H1 (cell line): ENCODE measurements at regions not wholly inside any gene's neighbourhood (a gene's known extent, or its start where the extent isn't known, plus 50 kb on each side); places are given as distances from the start of the nearest gene placed in this dataset.

Experiments
- CTCF ChIA-PET: fragments of 300-600 bp; sonication (Branson Sonifier 250); formaldehyde crosslinking; loops from one replicate; lab custom pipeline; 2021; ENCODE audit not compliant: partially characterized antibody; lab: Charles Lee
- POLR2A ChIA-PET: fragments of 300-600 bp; sonication (Branson Sonifier 250); formaldehyde crosslinking; loops from one replicate; lab custom pipeline; 2021; ENCODE audit warnings: inconsistent platforms; ENCODE audit not compliant: partially characterized antibody; lab: Charles Lee
- DNase-seq, 2 experiments: peaks; one replicate each; pipeline versions ENCODE4 v3.0.0 to v3.0.0-alpha.2; 2010 to 2022; ENCODE audit warnings: low spot score in 2 of 2, low read depth in 1 of 2, mixed read lengths in 1 of 2
- FAIRE-seq: peaks from 2 replicates; lab custom pipeline; 2011; peaks lifted over from hg19 to GRCh38; lab: Jason Lieb, UNC
- H2AFZ ChIP-seq: 2 replicates; pipeline ENCODE4 v1.8.1; 2012; ENCODE audit warnings: low read length, inconsistent platforms
- H2AK5ac ChIP-seq: 2 replicates; pipeline ENCODE4 v1.6.1; 2013; ENCODE audit warnings: low read depth, low read length
- H2BK120ac ChIP-seq: replicated peaks from 2 replicates; pipeline ENCODE3; 2013; ENCODE audit warnings: low read depth, low read length, inconsistent platforms
- H2BK12ac ChIP-seq: 2 replicates; pipeline ENCODE4 v1.6.1; 2013; ENCODE audit warnings: low read depth, low read length
- H2BK15ac ChIP-seq: 2 replicates; pipeline ENCODE4 v1.6.1; 2013; ENCODE audit warnings: low read length
- H2BK20ac ChIP-seq: 2 replicates; pipeline ENCODE4 v1.6.1; 2013; ENCODE audit warnings: low read length
- H2BK5ac ChIP-seq: 2 replicates; pipeline ENCODE4 v1.6.1; 2013; ENCODE audit warnings: low read depth, low read length
- H3K14ac ChIP-seq: 2 replicates; pipeline ENCODE4 v1.6.1; 2013; ENCODE audit warnings: inconsistent platforms; ENCODE audit not compliant: insufficient read length
- H3K18ac ChIP-seq: 2 replicates; pipeline ENCODE4 v1.6.1; 2013; ENCODE audit warnings: low read length; ENCODE audit errors: extremely low read depth
- H3K23ac ChIP-seq: 2 replicates; pipeline ENCODE4 v1.6.1; 2013; ENCODE audit warnings: inconsistent platforms; ENCODE audit not compliant: insufficient read length
- H3K23me2 ChIP-seq: 2 replicates; pipeline ENCODE4 v1.6.1; 2013; ENCODE audit warnings: low read depth, low read length
- H3K27ac ChIP-seq: 2 replicates; pipeline ENCODE4 v1.6.1; 2011; ENCODE audit warnings: low read depth, low read length, inconsistent platforms
- H3K27me3 ChIP-seq, 4 experiments: replicated peaks in 1 of 4; 1 replicate in 1 of 4; 2 replicates in 3 of 4; pipeline versions ENCODE4 v1.6.1 to v1.8.1; 2011 to 2013; ENCODE audit warnings: low read length in 3 of 4, mild to moderate bottlenecking in 3 of 4, inconsistent platforms in 2 of 4, mixed read lengths in 2 of 4, moderate library complexity in 1 of 4; ENCODE audit not compliant: control insufficient read depth in 3 of 4, insufficient read depth in 3 of 4; ENCODE audit errors: extremely low read depth in 1 of 4
- H3K36me3 ChIP-seq, 4 experiments: 2 replicates each; pipeline versions ENCODE4 v1.6.1 to v1.8.1; 2011 to 2013; ENCODE audit warnings: mild to moderate bottlenecking in 4 of 4, low read length in 3 of 4, moderate library complexity in 2 of 4, control low read depth in 1 of 4, inconsistent platforms in 1 of 4; ENCODE audit not compliant: insufficient read depth in 4 of 4, control insufficient read depth in 2 of 4
- H3K4ac ChIP-seq: replicated peaks from 2 replicates; pipeline ENCODE3; 2013; ENCODE audit warnings: low read length, low read depth, mixed read lengths, inconsistent platforms; ENCODE audit not compliant: insufficient read length
- H3K4me1 ChIP-seq, 4 experiments: replicated peaks in 1 of 4; 1 replicate in 1 of 4; 2 replicates in 3 of 4; pipeline versions ENCODE4 v1.6.1 to v1.8.1; 2011 to 2013; ENCODE audit warnings: low read length in 3 of 4, inconsistent platforms in 2 of 4, mixed read lengths in 1 of 4; ENCODE audit not compliant: insufficient read depth in 4 of 4, control insufficient read depth in 3 of 4
- H3K4me2 ChIP-seq, 2 experiments: 2 replicates each; pipeline versions ENCODE4 v1.6.1 to v1.8.1; 2011 to 2013; ENCODE audit warnings: low read depth in 2 of 2, low read length in 2 of 2, control low read depth in 1 of 2, inconsistent platforms in 1 of 2, mild to moderate bottlenecking in 1 of 2; ENCODE audit not compliant: insufficient read depth in 1 of 2
- H3K4me3 ChIP-seq, 4 experiments: fragments of 200-600, 300-600 bp in 1 of 4; sonication (generic), shearing (Covaris generic), sonication (Bioruptor Twin) in 1 of 4; 2 replicates each; pipeline versions ENCODE4 v1.5.1 to v1.8.1; 2011 to 2016; ENCODE audit warnings: low read length in 4 of 4, low read depth in 3 of 4, control low read depth in 2 of 4, inconsistent platforms in 2 of 4, mild to moderate bottlenecking in 2 of 4, mixed read lengths in 1 of 4, moderate library complexity in 1 of 4; ENCODE audit not compliant: insufficient read depth in 2 of 4; ENCODE audit errors: extremely low read depth in 1 of 4
- H3K56ac ChIP-seq: replicated peaks from 2 replicates; pipeline ENCODE3; 2013; ENCODE audit warnings: low read depth, mild to moderate bottlenecking, mixed read lengths, low read length, inconsistent platforms; ENCODE audit not compliant: insufficient read length
- H3K79me1 ChIP-seq: 2 replicates; pipeline ENCODE4 v1.6.1; 2013; ENCODE audit warnings: low read depth, low read length, control low read depth
- H3K79me2 ChIP-seq, 2 experiments: 2 replicates each; pipeline versions ENCODE4 v1.6.1 to v1.8.1; 2012 to 2013; ENCODE audit warnings: low read length in 2 of 2, mild to moderate bottlenecking in 2 of 2, inconsistent platforms in 1 of 2; ENCODE audit not compliant: insufficient read depth in 2 of 2, control insufficient read depth in 1 of 2
- H3K9ac ChIP-seq, 4 experiments: replicated peaks in 1 of 4; 1 replicate in 1 of 4; 2 replicates in 3 of 4; pipeline versions ENCODE4 v1.6.1 to v1.8.1; 2011 to 2013; ENCODE audit warnings: low read depth in 3 of 4, low read length in 3 of 4, control low read depth in 2 of 4, mild to moderate bottlenecking in 2 of 4, moderate library complexity in 2 of 4, inconsistent platforms in 1 of 4; ENCODE audit errors: extremely low read depth in 1 of 4
- H3K9me3 ChIP-seq, 2 experiments: 2 replicates each; pipeline versions ENCODE4 v1.6.1 to v1.8.1; 2012 to 2013; ENCODE audit warnings: mild to moderate bottlenecking in 2 of 2, moderate library complexity in 2 of 2, control low read depth in 1 of 2, inconsistent platforms in 1 of 2, low read depth in 1 of 2, low read length in 1 of 2, mixed read lengths in 1 of 2; ENCODE audit not compliant: insufficient read depth in 2 of 2
- H4K20me1 ChIP-seq, 2 experiments: replicated peaks in 1 of 2; 2 replicates each; pipeline versions ENCODE3 to v1.8.1; 2011 to 2013; ENCODE audit warnings: inconsistent platforms in 2 of 2, low read length in 2 of 2, mild to moderate bottlenecking in 1 of 2; ENCODE audit not compliant: insufficient read depth in 2 of 2, control insufficient read depth in 1 of 2
- H4K5ac ChIP-seq: 2 replicates; pipeline ENCODE4 v1.6.1; 2013; ENCODE audit warnings: low read length, low read depth, mixed read lengths, inconsistent platforms; ENCODE audit not compliant: insufficient read length
- H4K8ac ChIP-seq: 2 replicates; pipeline ENCODE4 v1.8.0; 2013; ENCODE audit warnings: mild to moderate bottlenecking, moderate library complexity, low read length, inconsistent platforms; ENCODE audit not compliant: insufficient read depth; ENCODE audit errors: extremely low read depth
- H4K91ac ChIP-seq: replicated peaks from 2 replicates; pipeline ENCODE3; 2013; ENCODE audit warnings: low read length, mixed read lengths, inconsistent platforms; ENCODE audit not compliant: insufficient read length
- USF2 ChIP-seq: IDR thresholded peaks from 2 replicates; pipeline ENCODE4 v1.6.1; 2011; ENCODE audit warnings: low read length, improper control_type of control experiment
- WGBS, 2 experiments: shearing (Covaris generic) in 1 of 2; methylation state at CpG; one replicate each; pipeline versions ENCODE4 v1.1.6 to v1.1.7; 2013 to 2015; ENCODE audit warnings: low lambda C conversion rate in 2 of 2, mixed read lengths in 2 of 2, inconsistent platforms in 1 of 2, low coverage in 1 of 2, missing lambda C conversion rate in 1 of 2; ENCODE audit not compliant: insufficient replicate concordance in 2 of 2, insufficient coverage in 1 of 2, insufficient read length in 1 of 2; ENCODE audit errors: extremely low coverage in 1 of 2, missing lambda C conversion rate in 1 of 2; 5-methylcytosine and 5-hydroxymethylcytosine counted together

GRCh38 chr10:29756451-29756850, 121.7 kb upstream of the SVIL start:
- Histone ChIP-seq H3K9me3 (no peaks in the 10 kb centered on the region), H3K23ac (no peak overlapping the region), H3K18ac (no peak overlapping the region), H3K4me1 (no peaks in the 10 kb centered on the region), H4K8ac (no peak overlapping the region), H2AFZ (no peak overlapping the region), H2BK5ac (no peak overlapping the region), H2BK12ac (no peak overlapping the region), H3K23me2 (no peaks in the 10 kb centered on the region), H2AK5ac (no peak overlapping the region), H2BK15ac (no peak overlapping the region), H3K4me3 (no peak overlapping the region), H3K9ac (no peak overlapping the region), H3K14ac (no peak overlapping the region), H3K27me3 (no peaks in the 10 kb centered on the region), H3K4ac (no peak overlapping the region), H3K79me1 (no peaks in the 10 kb centered on the region), H3K79me2 (no peaks in the 10 kb centered on the region), H3K56ac (no peak overlapping the region), H3K36me3 (no peaks in the 10 kb centered on the region), H2BK120ac (no peak overlapping the region), H4K20me1 (no peaks in the 10 kb centered on the region), H3K4me2 (no peak overlapping the region), H4K5ac (no peak overlapping the region), H2BK20ac (no peak overlapping the region), H3K27ac (no peak overlapping the region), H4K91ac (no peak overlapping the region)
- POLR2A ChIA-PET, result no interaction called here
- CTCF ChIA-PET, result interaction anchor here (0.8 to 2.7 kb wide), 2 partner anchors 10 to 241 kb away, joined by 4 to 6 read pairs; no protein-coding TSS in a partner anchor
- no peak for FAIRE-seq
- 97% methylated on average over 3 of the region's 3 CpGs; no CpG with 5 or more reads in 1 of the 2 experiments for WGBS, 2 experiments
- DNase-seq, result no peak
- TF ChIP-seq USF2, result no peak
